HG03565 (cell line): ENCODE measurements at regions not wholly inside any gene's neighbourhood (a gene's known extent, or its start where the extent isn't known, plus 50 kb on each side); places are given as distances from the start of the nearest gene placed in this dataset.

Source experiments
- ATAC-seq: cut with Tn5 transposase; IDR thresholded peaks from one replicate; pipeline ENCODE4 v1.9.1; 2021; ENCODE audit warnings: mild to moderate bottlenecking, moderate library complexity; ENCODE audit not compliant: unreplicated experiment

GRCh38 chr6:167672738-167673137, 154.0 kb upstream of the AFDN start:
- no peak for ATAC-seq

- no peak for ATAC-seq
Observed at GRCh38 chr6:167673946-167674345, 152.8 kb upstream of the AFDN start.

GRCh38 chr6:167674486-167674885, 152.2 kb upstream of the AFDN start:
- ATAC-seq: no peak

GRCh38 chr6:167676000-167676665, 150.6 kb upstream of the AFDN start:
- no peak for ATAC-seq

- ATAC-seq: no peak
Observed at GRCh38 chr6:167676666-167677421, 149.9 kb upstream of the AFDN start.

GRCh38 chr6:167677422-167677789, 149.3 kb upstream of the AFDN start:
- ATAC-seq: no peak

GRCh38 chr6:167678102-167679101, 148.3 kb upstream of the AFDN start:
- ATAC-seq: no peak

GRCh38 chr6:167679122-167679736, 147.5 kb upstream of the AFDN start:
- no peak for ATAC-seq

- no peak for ATAC-seq
Observed at GRCh38 chr6:167679790-167680604, 146.7 kb upstream of the AFDN start.

- ATAC-seq: no peak
Observed at GRCh38 chr6:167680605-167681149, 146.0 kb upstream of the AFDN start.

- ATAC-seq: no peak
Observed at GRCh38 chr6:167682125-167682524, 144.6 kb upstream of the AFDN start.

- ATAC-seq: no peak
Observed at GRCh38 chr6:167682546-167683027, 144.1 kb upstream of the AFDN start.

GRCh38 chr6:167683028-167683862, 143.5 kb upstream of the AFDN start:
- no peak for ATAC-seq

GRCh38 chr6:167684276-167685104, 142.2 kb upstream of the AFDN start:
- no peak for ATAC-seq

- ATAC-seq: no peak
Observed at GRCh38 chr6:167685654-167686053, 141.1 kb upstream of the AFDN start.

GRCh38 chr6:167686204-167686893, 140.4 kb upstream of the AFDN start:
- no peak for ATAC-seq

- ATAC-seq: no peak
Observed at GRCh38 chr6:167687116-167687725, 139.5 kb upstream of the AFDN start.
